MM.1S (cell line): ENCODE measurements at regions not wholly inside any gene's neighbourhood (a gene's known extent, or its start where the extent isn't known, plus 50 kb on each side); places are given as distances from the start of the nearest gene placed in this dataset.

Experiments
- EZH2 ChIP-seq: fragments of 300-600 bp; sonication (generic); optimal IDR thresholded peaks from 2 replicates; pipeline ENCODE3; 2017; ENCODE audit warnings: low read depth, mild to moderate bottlenecking, antibody characterized with exemption, low read length, mixed read lengths
- EZH2phosphoT487 ChIP-seq: fragments of 300-600 bp; sonication (generic); IDR thresholded peaks from 2 replicates; pipeline ENCODE4 v1.6.1; 2018; ENCODE audit warnings: antibody characterized with exemption, low read length
- TF ChIP-seq, protein P1 (sequence below): fragments of 300-600 bp; sonication (generic); IDR thresholded peaks from 2 replicates; pipeline ENCODE4 v1.5.1; 2016; ENCODE audit warnings: antibody characterized with exemption, low read length, mixed read lengths

DNA sequence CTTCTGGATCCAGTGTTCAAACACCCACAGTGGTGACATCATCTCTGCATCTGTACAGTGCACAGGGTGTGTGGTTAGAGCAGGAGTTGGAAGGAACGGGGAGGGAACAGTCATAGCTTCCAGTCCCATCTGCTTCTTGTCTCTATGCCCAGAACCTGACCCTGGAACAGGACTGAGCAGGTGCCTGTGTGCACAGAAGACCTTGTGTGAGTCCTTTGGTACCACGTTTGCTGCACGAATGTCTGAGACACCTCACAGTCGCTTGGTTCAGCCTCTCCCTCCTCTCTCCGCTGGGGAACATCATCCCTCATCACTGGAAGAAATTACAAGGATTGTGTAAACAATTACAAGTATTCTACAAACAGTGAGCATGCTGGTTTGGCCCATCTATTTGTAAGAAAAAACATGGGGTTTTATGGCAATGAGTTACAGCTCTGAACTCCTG lies 243.0 kb upstream of the KLF6 start:
- TF ChIP-seq, protein P1, sequence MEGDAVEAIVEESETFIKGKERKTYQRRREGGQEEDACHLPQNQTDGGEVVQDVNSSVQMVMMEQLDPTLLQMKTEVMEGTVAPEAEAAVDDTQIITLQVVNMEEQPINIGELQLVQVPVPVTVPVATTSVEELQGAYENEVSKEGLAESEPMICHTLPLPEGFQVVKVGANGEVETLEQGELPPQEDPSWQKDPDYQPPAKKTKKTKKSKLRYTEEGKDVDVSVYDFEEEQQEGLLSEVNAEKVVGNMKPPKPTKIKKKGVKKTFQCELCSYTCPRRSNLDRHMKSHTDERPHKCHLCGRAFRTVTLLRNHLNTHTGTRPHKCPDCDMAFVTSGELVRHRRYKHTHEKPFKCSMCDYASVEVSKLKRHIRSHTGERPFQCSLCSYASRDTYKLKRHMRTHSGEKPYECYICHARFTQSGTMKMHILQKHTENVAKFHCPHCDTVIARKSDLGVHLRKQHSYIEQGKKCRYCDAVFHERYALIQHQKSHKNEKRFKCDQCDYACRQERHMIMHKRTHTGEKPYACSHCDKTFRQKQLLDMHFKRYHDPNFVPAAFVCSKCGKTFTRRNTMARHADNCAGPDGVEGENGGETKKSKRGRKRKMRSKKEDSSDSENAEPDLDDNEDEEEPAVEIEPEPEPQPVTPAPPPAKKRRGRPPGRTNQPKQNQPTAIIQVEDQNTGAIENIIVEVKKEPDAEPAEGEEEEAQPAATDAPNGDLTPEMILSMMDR = no peak
- TF ChIP-seq EZH2 = no peak
- TF ChIP-seq EZH2phosphoT487 = no peak
